Muscle layer of duodenum (tissue), 2 donors: ENCODE measurements at regions not wholly inside any gene's neighbourhood (a gene's known extent, or its start where the extent isn't known, plus 50 kb on each side); places are given as distances from the start of the nearest gene placed in this dataset.

Experiments used
- H3K27ac ChIP-seq: one replicate; pipeline ENCODE4 v1.7.0; 2013; ENCODE audit warnings: mild to moderate bottlenecking, low read length
- H3K27me3 ChIP-seq: one replicate; pipeline ENCODE4 v1.7.0; 2013; ENCODE audit warnings: low read depth, mild to moderate bottlenecking, control low read depth, low read length
- H3K36me3 ChIP-seq, 2 donors: one replicate each; pipeline ENCODE4 v1.7.0; 2013; ENCODE audit warnings: low read length in 2 of 2, control low read depth in 1 of 2, mild to moderate bottlenecking in 1 of 2; ENCODE audit not compliant: insufficient read depth in 2 of 2, control insufficient read depth in 1 of 2
- H3K4me1 ChIP-seq, 2 donors: one replicate each; pipeline ENCODE4 v1.7.0; 2013; ENCODE audit warnings: low read length in 2 of 2, mild to moderate bottlenecking in 2 of 2, control low read depth in 1 of 2, moderate library complexity in 1 of 2; ENCODE audit not compliant: insufficient read depth in 2 of 2, control insufficient read depth in 1 of 2
- H3K4me3 ChIP-seq, 2 donors: one replicate each; pipeline ENCODE4 v1.7.0; 2013; ENCODE audit warnings: low read length in 2 of 2, low read depth in 1 of 2, mild to moderate bottlenecking in 1 of 2
- H3K9me3 ChIP-seq, 2 donors: one replicate each; pipeline ENCODE4 v1.7.0; 2013; ENCODE audit warnings: low read length in 2 of 2, control low read depth in 1 of 2, mild to moderate bottlenecking in 1 of 2; ENCODE audit not compliant: control insufficient read depth in 1 of 2
- donor health status: healthy.

DNA sequence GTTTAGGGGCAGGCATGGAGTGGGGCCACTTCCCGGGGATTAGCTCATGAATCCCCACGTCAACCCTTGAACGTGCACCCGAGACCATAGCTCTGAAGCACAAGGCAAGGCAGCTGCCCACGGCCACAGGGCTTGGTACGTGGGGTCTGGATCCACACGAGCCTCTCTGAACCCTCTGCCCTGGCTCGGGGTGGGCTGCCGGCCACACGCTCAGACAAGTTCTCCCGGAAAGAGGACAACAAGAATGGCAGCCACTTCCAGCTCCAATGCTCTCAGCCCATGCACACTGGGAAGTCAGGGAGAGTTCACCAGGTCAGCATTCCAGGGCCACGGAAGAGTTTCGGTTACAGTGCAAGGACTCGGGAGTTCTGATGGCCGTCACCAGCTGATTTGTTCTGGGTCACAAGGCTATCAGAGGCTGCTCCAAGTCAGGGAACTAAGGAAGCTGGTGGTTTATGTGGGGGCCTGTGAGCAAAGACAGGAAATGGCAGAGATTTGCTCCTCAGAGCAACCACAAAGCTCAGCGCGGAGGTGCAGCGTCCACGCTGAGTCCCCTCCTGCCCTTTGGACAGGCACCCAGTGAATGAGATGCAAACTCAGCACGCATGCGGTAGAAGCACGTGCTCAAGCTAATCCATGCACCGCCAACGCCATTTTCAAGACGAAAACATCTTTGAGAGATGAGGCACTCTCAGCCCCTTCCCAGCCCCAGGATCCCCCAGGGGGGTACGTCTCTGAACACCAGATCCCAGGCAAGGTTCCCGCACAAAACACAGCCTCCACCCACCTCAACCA, 356.4 kb downstream of the FOXL1 start:
- Histone ChIP-seq H3K4me1 (peaks cover 0 to 10% of the 10 kb centered on the region in 2 donors), H3K36me3 (no peaks in the 10 kb centered on the region), H3K27ac (no peak overlapping the region), H3K4me3 (no peak overlapping the region), H3K27me3 (peaks cover 3% of the 10 kb centered on the region), H3K9me3 (peaks cover 3 to 4% of the 10 kb centered on the region in 2 donors)

DNA sequence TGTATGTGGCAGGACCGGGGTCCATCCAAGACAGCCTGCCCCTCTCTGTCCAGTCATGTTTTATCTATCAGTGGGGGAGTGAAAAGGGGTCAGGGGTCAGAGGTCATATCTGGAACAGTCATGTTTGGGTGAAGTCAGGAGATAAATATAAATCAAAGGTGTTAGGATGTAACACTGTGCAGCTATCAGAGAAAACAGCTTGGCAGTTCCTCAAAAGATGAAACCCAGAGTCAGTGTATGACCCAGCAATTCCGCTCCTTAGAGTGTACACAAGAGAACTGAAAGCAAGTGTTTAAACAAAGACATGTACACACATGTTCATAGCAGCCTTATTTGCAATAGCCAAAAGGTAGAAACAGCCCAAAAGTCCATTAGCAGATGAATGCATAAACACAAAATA, 361.3 kb downstream of the FOXL1 start:
- Histone ChIP-seq H3K27me3 (no peaks in the 10 kb centered on the region), H3K9me3 (peaks cover 5 to 13% of the 10 kb centered on the region in 2 donors), H3K4me3 (no peak overlapping the region), H3K4me1 (no peaks in the 10 kb centered on the region), H3K27ac (no peak overlapping the region), H3K36me3 (no peaks in the 10 kb centered on the region)

DNA sequence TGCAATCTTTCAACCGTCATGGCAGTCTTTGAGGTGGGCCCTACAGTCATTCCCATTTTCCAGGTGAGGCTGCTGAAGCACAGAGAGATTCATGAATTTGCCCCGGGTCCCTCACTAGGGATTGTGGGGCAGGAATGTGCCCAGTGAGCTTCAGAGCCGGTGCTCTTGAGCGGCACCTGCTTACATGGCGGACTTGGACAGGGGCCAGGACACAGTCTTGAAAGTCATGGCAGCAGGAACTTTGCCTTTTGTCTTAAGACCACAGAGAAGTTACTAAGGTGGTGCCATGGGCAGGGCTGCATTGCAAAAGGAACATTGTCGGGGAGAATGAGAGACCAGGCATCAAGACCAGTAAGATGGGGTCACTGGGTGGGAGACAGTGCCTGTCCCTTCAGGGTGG, 363.4 kb downstream of the FOXL1 start:
- H3K9me3 ChIP-seq: peaks cover 5 to 13% of the 10 kb centered on the region in 2 donors
- H3K27ac ChIP-seq: no peak overlapping the region

DNA sequence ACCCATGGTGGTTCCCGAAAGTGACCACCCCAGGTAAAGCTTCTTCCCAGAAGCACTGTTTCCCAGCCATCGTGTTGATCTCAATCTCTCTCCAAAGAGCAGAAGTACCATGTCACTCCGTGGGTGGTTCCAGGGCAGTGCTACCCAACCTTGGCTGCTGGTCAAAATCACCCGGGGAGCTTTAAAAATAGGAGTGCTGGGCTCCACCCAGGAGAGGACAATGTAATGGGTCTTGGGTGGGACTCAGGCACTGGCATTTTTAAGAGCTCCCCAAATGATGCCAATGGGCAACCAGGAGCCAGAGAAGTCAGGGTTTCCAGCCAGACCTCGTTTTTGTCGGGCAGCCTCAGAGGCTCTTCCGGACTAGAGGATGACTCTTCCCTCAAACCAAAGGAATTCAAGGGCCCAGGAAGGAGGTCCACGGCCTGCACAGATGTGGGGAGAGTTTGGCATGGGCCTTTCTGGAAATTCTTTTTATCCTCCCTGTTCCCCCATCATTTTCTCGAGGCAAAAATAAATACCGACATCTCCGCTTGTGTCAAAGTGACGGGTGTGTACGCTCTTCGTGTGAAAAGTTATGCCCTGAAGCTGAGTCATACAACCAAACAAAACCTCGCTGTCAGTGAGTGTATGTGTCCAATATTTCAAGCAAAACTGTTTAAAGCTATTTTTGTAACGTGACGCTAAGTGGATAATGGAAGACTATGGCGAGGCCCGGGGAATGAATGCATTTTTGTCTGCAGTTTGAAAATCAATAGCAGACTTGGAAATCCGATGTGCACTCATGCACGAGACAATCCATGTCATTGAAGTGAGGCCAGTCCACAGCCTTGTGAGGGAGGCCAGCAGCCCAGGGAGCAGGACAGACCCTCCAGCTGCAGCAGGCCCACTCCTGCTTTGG, 364.1 kb downstream of the FOXL1 start:
- peaks cover 5 to 13% of the 10 kb centered on the region in 2 donors for H3K9me3 ChIP-seq
- no peak overlapping the region for H3K4me3 ChIP-seq
- no peaks in the 10 kb centered on the region for H3K36me3 ChIP-seq
- H3K4me1 ChIP-seq: no peaks in the 10 kb centered on the region
- H3K27me3 ChIP-seq: no peaks in the 10 kb centered on the region
- H3K27ac ChIP-seq: no peak overlapping the region

More for the DNA sequence above, 363.4 kb downstream of the FOXL1 start:
- Histone ChIP-seq H3K27me3 (no peaks in the 10 kb centered on the region), H3K4me3 (no peak overlapping the region), H3K36me3 (no peaks in the 10 kb centered on the region), H3K4me1 (no peaks in the 10 kb centered on the region)

DNA sequence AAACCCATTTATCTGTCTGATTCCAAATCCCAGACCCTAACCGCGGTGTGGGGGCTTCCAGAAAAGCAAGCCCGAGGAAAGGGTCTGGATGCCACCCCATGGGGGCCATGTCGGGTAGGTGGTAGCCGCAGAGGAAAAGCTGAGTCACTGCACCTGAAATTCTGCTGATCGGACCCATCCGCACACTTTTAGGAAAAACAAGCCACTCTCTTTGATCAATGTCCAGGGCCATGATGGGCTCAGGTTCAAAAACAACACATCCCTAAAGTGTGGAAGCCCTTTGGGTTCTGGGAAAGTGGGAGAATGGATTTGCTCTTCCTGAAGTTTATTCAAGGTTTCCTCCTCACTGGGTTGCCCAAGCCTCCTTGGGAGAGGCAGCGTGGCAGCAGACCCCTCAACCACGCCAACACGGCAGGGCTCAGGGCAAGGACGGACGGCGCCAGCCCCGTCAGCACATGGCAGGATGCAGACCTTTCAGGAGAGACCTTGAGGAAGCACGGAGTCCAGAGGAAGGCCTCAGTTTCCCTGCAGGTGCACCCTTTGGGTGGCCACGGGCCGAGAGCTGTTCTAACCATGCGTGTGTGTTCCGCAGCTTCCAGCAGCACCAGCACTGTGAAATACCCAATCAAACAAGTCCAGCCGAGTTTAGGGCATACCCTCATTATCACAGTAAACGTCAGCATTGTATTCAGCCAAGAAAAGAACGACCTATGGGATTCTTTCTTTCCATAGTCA, 367.0 kb downstream of the FOXL1 start:
- no peak overlapping the region for H3K27ac ChIP-seq
- H3K36me3 ChIP-seq: no peaks in the 10 kb centered on the region
- H3K9me3 ChIP-seq: peaks cover 0 to 5% of the 10 kb centered on the region in 2 donors
- no peaks in the 10 kb centered on the region for H3K27me3 ChIP-seq
- H3K4me3 ChIP-seq: no peak overlapping the region
- H3K4me1 ChIP-seq: no peaks in the 10 kb centered on the region

DNA sequence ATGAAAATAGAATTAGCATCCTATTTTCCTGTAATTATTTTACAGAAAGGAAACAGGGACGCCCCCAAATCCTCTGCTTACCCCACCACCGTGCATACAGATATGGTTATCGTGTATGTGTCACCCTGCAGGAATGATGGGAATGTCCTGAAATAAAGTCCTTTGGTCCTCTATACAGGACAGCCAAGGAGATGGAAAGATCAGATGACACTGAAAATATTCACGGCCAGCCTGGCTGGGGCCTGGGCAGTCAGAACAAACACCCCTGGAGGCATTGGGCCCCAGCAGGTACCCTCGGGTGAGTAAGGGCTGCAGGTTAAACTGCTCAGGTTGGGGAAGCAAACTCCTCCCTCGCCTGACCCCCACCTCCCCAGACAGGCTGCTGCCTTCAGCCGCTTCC, 368.0 kb downstream of the FOXL1 start:
- Histone ChIP-seq H3K27me3 (no peaks in the 10 kb centered on the region), H3K9me3 (no peaks in the 10 kb centered on the region), H3K4me1 (no peaks in the 10 kb centered on the region), H3K27ac (no peak overlapping the region), H3K36me3 (no peaks in the 10 kb centered on the region), H3K4me3 (no peak overlapping the region)

DNA sequence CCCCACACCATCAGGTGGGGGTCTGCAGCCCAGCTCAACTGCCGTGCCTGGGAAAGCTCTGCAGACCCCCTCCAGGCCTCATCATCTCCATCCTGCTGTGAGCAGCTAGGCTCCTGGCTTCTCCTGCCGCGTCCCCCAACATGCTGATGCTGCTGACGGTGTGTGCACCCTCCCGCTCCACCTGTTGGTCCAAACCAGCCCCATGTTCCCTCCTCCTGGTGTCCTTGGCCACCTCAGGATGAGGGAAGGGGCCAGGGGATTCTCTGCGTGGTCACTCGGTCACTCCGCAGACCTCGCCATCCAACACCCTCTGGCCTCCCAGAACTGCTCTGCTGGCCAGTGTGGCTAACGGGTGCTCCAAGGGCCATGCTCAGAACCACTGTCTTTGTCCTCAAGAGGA, 368.6 kb downstream of the FOXL1 start:
- Histone ChIP-seq H3K27ac (no peak overlapping the region), H3K4me1 (no peaks in the 10 kb centered on the region), H3K27me3 (no peaks in the 10 kb centered on the region), H3K36me3 (no peaks in the 10 kb centered on the region), H3K4me3 (no peak overlapping the region), H3K9me3 (no peaks in the 10 kb centered on the region)

DNA sequence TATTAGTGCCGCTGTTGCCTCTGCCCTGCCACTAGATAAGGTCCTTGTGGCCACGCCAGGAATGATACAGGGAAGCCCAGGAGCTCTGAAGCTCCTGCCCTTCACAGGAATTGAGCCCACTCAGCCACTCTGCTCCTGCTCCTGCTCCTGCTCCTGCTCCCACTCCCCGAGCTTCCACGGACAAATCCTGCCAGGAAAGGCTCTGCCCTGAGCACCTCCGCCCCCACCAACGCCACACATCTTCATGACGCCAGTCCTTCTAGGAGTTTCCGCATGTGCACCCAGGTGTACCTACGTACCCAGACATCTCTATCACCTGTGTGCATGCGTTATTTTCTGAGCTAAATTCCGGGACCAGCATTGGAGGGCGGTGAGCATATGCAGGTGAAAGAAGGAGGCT, 369.1 kb downstream of the C16orf95 start:
- no peaks in the 10 kb centered on the region for H3K36me3 ChIP-seq

DNA sequence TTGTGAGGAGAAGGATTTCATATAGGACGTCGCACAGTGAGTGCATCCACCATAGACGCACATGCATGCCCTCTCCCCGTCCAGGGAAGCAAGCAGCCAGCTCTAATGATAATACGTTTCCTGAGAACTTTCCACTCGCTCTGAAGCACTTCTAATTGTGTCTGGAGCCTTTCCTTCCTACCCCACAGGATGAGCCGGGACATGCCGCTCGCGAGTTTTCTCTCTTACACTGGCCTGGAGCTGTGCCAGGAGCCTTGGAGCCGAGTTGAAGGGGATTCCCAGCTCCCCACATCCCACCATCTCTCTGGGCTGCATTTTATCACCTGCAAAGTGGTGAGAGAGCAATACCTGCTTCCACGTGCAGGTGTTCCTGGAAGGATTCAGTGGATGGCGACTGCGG, 368.1 kb downstream of the C16orf95 start:
- H3K4me1 ChIP-seq: no peaks in the 10 kb centered on the region
- H3K36me3 ChIP-seq: no peaks in the 10 kb centered on the region
- H3K27me3 ChIP-seq: no peaks in the 10 kb centered on the region
- peaks cover 0 to 5% of the 10 kb centered on the region in 2 donors for H3K9me3 ChIP-seq
- no peak overlapping the region for H3K27ac ChIP-seq
- H3K4me3 ChIP-seq: no peak overlapping the region

More for the DNA sequence above, 369.1 kb downstream of the C16orf95 start:
- H3K4me1 ChIP-seq: no peaks in the 10 kb centered on the region
- H3K27ac ChIP-seq: no peak overlapping the region
- H3K27me3 ChIP-seq: no peaks in the 10 kb centered on the region
- no peak overlapping the region for H3K4me3 ChIP-seq
- H3K9me3 ChIP-seq: peaks cover 0 to 3% of the 10 kb centered on the region in 2 donors

DNA sequence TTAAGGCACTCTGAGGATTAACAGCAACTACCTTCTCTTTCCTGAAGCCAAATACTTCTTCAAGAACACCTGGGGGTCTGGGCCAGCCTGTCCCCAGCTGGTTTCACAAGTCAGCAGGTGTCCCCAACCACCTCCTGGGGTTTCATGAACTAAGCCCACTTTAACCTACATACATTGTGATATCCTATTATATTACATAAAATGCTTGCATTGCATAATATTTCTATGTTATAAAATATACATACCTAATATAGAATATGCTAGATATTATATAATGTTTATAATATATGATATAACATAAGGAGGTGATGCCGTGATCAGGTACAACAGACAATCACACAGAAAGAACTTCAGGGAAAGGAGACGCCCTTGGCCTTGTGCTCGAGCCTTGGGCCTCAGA, 367.6 kb downstream of the C16orf95 start:
- Histone ChIP-seq H3K4me1 (no peaks in the 10 kb centered on the region), H3K27me3 (no peaks in the 10 kb centered on the region), H3K9me3 (peaks cover 0 to 5% of the 10 kb centered on the region in 2 donors), H3K4me3 (no peak overlapping the region), H3K27ac (no peak overlapping the region), H3K36me3 (no peaks in the 10 kb centered on the region)
